Mucosa of descending colon (tissue), 3 donors: ENCODE measurements at regions not wholly inside any gene's neighbourhood (a gene's known extent, or its start where the extent isn't known, plus 50 kb on each side); places are given as distances from the start of the nearest gene placed in this dataset.
"Not testable (repeated sequence)": the region's sequence is repeated elsewhere in the genome, so short reads cannot be mapped to it uniquely, and the experiment has no call there.

ENCODE experiments used
- ATAC-seq: fragments of 200-7000 bp; cut with Tn5 transposase; one replicate; pipeline ENCODE4 v1.9.1; 2020; ENCODE audit warnings: mild to moderate bottlenecking, moderate library complexity
- DNase-seq, 3 donors: peaks; one replicate each; pipeline ENCODE4 v3.0.0-alpha.2; 2020
- H3K36me3 ChIP-seq: fragments of 200-600 bp; one replicate; pipeline ENCODE4 v1.8.0; 2021; ENCODE audit warnings: low read depth, mild to moderate bottlenecking
- H3K4me1 ChIP-seq: fragments of 200-600 bp; one replicate; pipeline ENCODE4 v1.8.0; 2021; ENCODE audit warnings: low read depth, mild to moderate bottlenecking
- H3K4me3 ChIP-seq: fragments of 200-600 bp; one replicate; pipeline ENCODE4 v1.8.0; 2021; ENCODE audit warnings: mild to moderate bottlenecking
- H3K9me3 ChIP-seq: fragments of 200-600 bp; one replicate; pipeline ENCODE4 v1.8.0; 2021; ENCODE audit warnings: mild to moderate bottlenecking
- intact Hi-C, 2 donors: fragments of 100-400 bp; cut with DNase I in 1 of 2; cut with micrococcal nuclease in 1 of 2; formaldehyde crosslinking; loops; one replicate each; pipeline versions ENCODE4 v1.11.0 to v1.11.1; 2022; cut with DNase I, micrococcal nuclease
- donor health status: DM: no; HTN: no; CAD: no; lungs with moderate emphysema.
- donor health status: DM: no; HTN: no; CAD: no.
- donor health status: DM: no; HTN: yes; CAD: no.

DNA sequence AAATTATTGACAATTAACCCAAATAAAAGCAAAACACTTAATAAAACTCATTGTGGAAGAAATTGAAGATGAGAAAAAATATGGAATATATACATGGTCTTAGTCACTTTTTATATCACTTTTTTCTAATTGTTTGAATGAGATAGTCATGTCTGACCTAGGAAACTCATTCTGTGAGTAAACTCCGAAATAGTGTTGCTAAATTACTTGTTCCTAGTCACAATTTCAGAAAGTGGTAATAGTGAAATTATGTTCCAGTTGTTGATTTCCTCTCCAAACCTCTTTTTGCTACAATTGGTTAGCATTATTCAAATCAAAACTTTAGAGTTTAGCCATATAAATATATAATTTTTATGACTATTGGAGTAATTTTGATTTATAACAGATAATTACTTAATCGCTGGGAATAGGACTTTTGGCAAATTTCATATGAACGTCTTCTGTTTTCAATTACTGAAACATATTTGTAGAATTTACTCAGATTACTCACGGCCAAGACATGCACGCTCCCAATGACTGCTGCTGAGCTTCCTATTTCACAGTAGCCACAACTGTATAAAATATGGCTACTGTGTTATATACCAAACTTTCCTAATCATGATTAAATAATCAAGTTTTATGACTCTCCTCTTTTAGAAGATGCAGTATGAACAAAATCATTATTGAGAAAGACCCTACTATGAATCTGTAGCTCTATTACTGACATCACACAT, 583.4 kb downstream of the PRIM2 start:
- H3K36me3 ChIP-seq, H3K4me3 ChIP-seq, H3K4me1 ChIP-seq, DNase-seq, intact Hi-C loops, ATAC-seq, H3K9me3 ChIP-seq: not testable (repeated sequence)

DNA sequence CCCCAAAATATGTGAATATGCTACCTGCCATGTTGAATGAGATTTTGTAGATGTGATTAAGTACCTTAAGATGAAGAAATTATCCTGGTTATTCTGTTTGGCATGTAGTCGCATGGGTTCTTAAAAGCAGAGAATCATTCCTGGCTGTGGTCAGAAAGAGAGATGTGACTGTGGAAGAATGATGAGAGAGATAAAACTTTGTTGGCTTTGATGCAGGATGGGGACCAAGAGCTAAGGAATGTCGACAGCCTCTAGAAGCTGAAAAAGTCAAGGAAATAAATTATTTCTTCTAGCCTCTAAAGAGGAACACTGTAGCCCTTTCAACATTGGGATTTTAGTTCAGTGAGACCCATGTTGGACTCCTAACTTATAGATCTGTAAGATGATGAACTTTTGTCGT, 584.0 kb downstream of the PRIM2 start:
- intact Hi-C loops, ATAC-seq, DNase-seq, H3K9me3 ChIP-seq, H3K4me1 ChIP-seq, H3K36me3 ChIP-seq, H3K4me3 ChIP-seq: not testable (repeated sequence)

DNA sequence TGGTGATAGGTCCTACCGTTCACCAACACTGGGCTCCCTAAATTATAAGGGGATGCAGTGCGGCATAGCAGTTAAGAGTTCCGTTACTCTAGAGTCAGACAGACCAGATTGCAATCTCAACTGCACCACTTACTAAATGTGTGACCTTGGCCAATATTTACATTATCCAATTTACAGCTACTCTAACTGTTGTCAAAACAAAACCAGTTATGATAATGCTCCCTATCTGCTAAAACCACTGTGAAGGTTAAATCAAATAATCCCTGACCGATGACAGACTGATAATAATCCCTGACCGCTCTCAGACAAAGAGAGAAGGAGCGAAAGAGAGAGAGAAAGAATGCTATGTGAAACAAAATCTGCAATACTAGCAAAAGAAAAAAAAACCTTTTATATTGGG, 586.9 kb downstream of the PRIM2 start:
- DNase-seq, H3K4me1 ChIP-seq, H3K36me3 ChIP-seq, H3K4me3 ChIP-seq, intact Hi-C loops, H3K9me3 ChIP-seq, ATAC-seq: not testable (repeated sequence)

DNA sequence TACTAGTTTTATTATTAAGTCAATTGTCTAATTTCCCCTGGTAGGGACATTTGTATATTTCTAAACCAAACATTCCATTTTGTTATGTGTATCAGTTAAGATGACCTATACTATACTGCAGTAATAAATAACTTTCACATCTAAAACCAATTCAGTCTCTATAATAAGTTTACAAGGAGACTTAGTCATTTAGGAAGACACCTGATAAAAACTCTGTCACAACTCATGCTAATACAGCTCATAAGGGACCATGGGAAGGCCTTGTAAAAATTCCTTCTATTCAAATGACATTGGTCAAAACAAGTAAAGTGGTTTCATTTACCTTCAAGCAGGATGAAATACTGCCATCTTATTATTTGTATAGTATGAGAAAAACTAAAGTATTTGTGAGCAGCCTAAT, 597.9 kb downstream of the PRIM2 start:
- H3K4me3 ChIP-seq, intact Hi-C loops, DNase-seq, H3K36me3 ChIP-seq, H3K4me1 ChIP-seq, ATAC-seq, H3K9me3 ChIP-seq: not testable (repeated sequence)

DNA sequence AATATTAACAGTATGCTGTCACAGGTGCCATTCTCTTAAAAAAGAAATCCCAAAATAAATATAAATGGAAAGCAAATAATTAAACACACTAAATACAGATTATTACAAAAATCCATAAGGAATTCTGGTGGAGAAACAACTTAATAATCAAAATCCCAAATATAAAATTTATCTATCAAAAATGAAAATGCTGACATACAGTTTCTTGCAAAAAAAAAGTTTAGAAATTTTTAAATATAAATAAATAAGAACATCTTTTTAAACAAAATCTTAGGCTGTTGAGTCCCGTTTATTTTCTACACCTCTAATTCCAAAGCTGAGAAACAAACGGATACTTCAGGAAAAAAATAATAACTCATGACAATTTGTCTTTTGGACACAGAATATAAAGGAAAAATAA, 625.5 kb downstream of the PRIM2 start:
- H3K4me3 ChIP-seq, ATAC-seq, H3K4me1 ChIP-seq, DNase-seq, H3K36me3 ChIP-seq, intact Hi-C loops, H3K9me3 ChIP-seq: not testable (repeated sequence)

DNA sequence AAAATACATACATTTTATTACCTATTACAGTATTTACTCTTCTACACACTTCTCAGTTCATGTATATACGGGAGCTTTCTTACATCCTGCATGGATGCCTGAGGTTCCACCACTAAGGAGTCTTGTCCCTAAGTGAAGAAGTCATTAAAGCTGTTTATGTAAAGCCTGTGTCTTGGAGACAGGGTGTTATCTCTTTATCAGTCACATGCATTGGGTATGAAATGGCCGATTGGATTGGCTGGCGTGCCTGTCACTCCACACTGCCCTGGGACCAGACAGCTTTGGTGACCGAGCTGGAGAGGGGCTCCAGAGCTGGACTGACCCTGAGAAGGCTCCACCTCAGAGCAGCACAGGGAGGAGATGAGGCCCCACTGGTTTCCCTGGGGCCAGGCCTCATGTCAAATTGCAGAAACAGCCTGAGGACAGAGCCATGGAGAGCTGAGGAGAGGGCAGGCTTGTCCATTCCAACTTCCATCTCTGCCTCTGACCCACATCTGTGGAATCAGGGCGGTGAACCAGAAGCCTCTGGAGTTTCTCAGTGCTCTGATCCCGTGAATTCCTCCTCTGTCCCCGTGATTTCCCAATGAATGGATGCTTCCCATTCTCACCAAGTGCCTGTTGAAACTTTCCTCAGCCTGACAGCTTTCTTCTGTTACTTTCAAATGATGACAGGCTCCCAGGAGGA, 628.8 kb downstream of the PRIM2 start:
- ATAC-seq, H3K9me3 ChIP-seq, DNase-seq, intact Hi-C loops, H3K36me3 ChIP-seq, H3K4me3 ChIP-seq, H3K4me1 ChIP-seq: not testable (repeated sequence)

DNA sequence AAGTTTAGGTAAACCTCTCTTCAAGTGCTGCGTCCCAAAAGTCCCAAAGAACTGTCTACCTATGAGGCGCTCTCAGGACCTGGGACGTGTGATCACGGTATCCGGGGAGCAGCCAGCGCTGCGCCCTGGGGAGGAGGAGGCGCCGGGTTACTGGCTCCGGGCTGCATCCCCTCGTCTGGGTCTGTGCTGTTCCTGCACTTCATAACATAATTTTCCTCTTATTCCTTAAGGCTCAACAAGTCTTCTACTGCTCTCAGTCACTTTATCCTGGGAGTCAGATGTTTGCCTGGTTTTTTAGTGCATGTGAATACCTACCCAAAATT, 629.3 kb downstream of the PRIM2 start:
- intact Hi-C loops, H3K4me3 ChIP-seq, ATAC-seq, H3K36me3 ChIP-seq, DNase-seq, H3K9me3 ChIP-seq, H3K4me1 ChIP-seq: not testable (repeated sequence)

DNA sequence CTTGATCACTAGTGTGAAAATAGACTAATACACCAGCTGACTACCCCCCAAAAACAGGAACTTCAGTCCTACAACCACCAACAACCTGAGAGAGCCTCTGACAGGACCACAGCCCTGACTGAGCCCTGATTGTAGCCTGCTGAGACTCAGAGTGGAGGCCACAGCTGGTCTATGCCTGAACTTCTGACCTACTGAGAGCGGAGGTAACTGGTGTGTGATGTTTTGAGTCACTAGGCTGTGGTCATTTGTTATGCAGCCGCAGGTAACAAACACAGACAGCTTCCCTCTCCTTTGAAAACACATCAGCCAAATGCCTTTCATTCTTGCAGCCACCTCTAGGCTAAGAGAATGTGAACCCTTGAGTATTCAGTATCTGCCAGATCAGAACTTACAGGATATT, 631.1 kb downstream of the PRIM2 start:
- intact Hi-C loops, H3K4me3 ChIP-seq, H3K36me3 ChIP-seq, DNase-seq, ATAC-seq, H3K9me3 ChIP-seq, H3K4me1 ChIP-seq: not testable (repeated sequence)

DNA sequence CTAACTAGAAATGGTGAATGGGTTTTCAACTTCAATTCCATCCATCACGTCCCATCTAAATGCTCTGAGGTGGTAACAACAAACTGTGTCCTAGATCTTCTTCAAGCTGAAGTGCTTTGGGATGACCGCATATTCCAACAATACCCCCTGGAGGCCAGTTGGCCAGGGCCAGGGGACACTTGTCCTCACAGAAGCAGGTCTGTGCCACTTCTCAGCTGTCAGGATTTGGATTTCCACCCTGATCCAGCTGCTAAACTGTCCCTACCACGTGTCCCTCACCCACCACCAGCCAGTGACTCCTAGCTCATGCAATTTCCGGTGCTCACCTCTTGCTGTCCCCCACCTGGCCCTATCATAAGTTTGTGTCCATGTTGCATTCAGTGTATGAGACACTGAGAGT, 633.0 kb downstream of the PRIM2 start:
- H3K4me3 ChIP-seq, ATAC-seq, H3K36me3 ChIP-seq, intact Hi-C loops, DNase-seq, H3K9me3 ChIP-seq, H3K4me1 ChIP-seq: not testable (repeated sequence)

DNA sequence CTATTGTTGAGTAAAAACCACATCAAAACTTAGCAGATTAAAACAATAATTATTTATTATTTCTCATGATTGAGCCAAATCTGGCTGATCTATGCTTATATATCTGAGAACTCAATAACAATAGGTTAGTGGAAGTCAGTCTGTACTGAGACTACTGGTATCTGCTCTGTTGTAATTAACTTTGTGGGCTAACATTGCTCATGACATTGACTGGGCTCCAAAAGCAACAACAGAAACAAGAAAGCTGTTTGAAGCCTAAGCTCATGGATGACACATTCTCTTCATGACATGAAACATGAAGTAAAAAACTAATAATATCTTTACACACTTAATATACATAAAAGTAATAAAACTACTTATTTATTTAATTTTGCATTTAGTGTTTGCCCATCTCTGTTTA, 649.3 kb downstream of the PRIM2 start:
- H3K4me3 ChIP-seq, intact Hi-C loops, ATAC-seq, H3K36me3 ChIP-seq, H3K9me3 ChIP-seq, H3K4me1 ChIP-seq, DNase-seq: not testable (repeated sequence)

DNA sequence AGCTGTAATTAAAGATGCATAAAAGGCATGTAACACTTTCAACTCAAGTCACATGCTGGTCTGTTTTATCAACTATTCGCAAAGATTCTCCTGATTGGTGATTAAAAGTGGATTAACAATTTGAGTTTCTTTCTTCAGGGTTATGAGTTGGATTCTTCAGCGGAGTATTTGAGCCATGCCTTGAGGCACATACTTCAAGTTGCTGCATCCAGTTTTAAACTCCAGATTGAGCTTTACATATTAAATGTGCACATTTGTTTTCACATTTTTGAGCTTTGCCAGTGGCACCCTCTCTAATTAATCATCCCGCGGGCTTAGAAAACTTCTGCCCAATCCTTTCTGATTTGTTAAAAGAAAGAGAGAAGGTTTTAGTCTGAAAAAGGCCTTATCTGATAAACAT, 654.5 kb downstream of the PRIM2 start:
- DNase-seq, H3K36me3 ChIP-seq, intact Hi-C loops, H3K9me3 ChIP-seq, ATAC-seq, H3K4me3 ChIP-seq, H3K4me1 ChIP-seq: not testable (repeated sequence)
